Breast epithelium (tissue), 4 donors: ENCODE measurements at regions not wholly inside any gene's neighbourhood (a gene's known extent, or its start where the extent isn't known, plus 50 kb on each side); places are given as distances from the start of the nearest gene placed in this dataset.

Experiments
- DNase-seq, 2 donors: peaks; one replicate each; pipeline ENCODE4 v3.0.0-alpha.2; 2019; ENCODE audit warnings: low spot score in 2 of 2
- H3K27ac ChIP-seq, 2 donors: fragments of 200-600 bp; sonication (generic) in 1 of 2; one replicate each; pipeline ENCODE4 v1.5.1; 2016 to 2019; ENCODE audit warnings: mild to moderate bottlenecking in 1 of 2
- H3K27me3 ChIP-seq, 2 donors: fragments of 200-600 bp; sonication (generic) in 1 of 2; one replicate each; pipeline versions ENCODE4 v1.5.1 to v1.6.0; 2017 to 2019; ENCODE audit warnings: control low read depth in 1 of 2, mild to moderate bottlenecking in 1 of 2
- H3K36me3 ChIP-seq: fragments of 200-600 bp; one replicate; pipeline ENCODE4 v1.5.1; 2019
- H3K4me1 ChIP-seq, 2 donors: fragments of 200-600 bp; sonication (generic); one replicate each; pipeline ENCODE4 v1.5.1; 2016 to 2019; ENCODE audit warnings: control low read depth in 1 of 2
- H3K4me3 ChIP-seq, 3 donors: fragments of 200-600 bp; sonication (generic); 1 replicate in 2 of 3; 2 replicates in 1 of 3; pipeline ENCODE4 v1.5.1; 2016 to 2019; ENCODE audit warnings: mild to moderate bottlenecking in 3 of 3, moderate library complexity in 2 of 3
- H3K9me3 ChIP-seq, 2 donors: fragments of 200-600 bp; sonication (generic) in 1 of 2; one replicate each; pipeline ENCODE4 v1.5.1; 2016 to 2019; ENCODE audit warnings: control low read depth in 1 of 2
- CTCF ChIP-seq, 3 donors: fragments of 450-650 bp; IDR thresholded peaks; one replicate each; pipeline ENCODE4 v1.5.1; 2016 to 2017; ENCODE audit warnings: antibody characterized with exemption in 3 of 3, mild to moderate bottlenecking in 3 of 3, moderate library complexity in 3 of 3
- POLR2A ChIP-seq: fragments of 450-650 bp; IDR thresholded peaks from one replicate; pipeline ENCODE4 v1.6.1; 2016; ENCODE audit warnings: antibody characterized with exemption, mild to moderate bottlenecking, moderate library complexity
- POLR2AphosphoS5 ChIP-seq, 3 donors: sonication (generic); formaldehyde crosslinking; IDR thresholded peaks; one replicate each; pipeline ENCODE4 v1.6.1; 2017; ENCODE audit warnings: antibody characterized with exemption in 3 of 3
- intact Hi-C: fragments of 100-400 bp; cut with DNase I; formaldehyde crosslinking; loops from one replicate; pipeline ENCODE4 v1.15.1; 2023; ENCODE audit warnings: low total_unique reads

- H3K4me3 ChIP-seq, result peak overlapping the region in 1 of 3 donors; percentile 11
Measured at GRCh38 chr3:102179326-102180177, 255.3 kb upstream of the ZPLD1 start.

GRCh38 chr3:102180280-102180931 is 254.4 kb upstream of the ZPLD1 start:
- intact Hi-C loops, result no loop called here
- no peaks in the 10 kb centered on the region for H3K9me3 ChIP-seq
- no peak for DNase-seq
- TF ChIP-seq CTCF (IDR thresholded peaks at IDR 0.05) (no peak), POLR2A (no peak)
- no peaks in the 10 kb centered on the region for H3K27me3 ChIP-seq
- peak overlapping the region in 1 of 3 donors; percentile 11 for H3K4me3 ChIP-seq
- H3K27ac ChIP-seq, result peak overlapping the region; percentile 81 to 84
- peaks cover 0 to 12% of the 10 kb centered on the region in 2 donors for H3K4me1 ChIP-seq
- no peaks in the 10 kb centered on the region for H3K36me3 ChIP-seq

More at GRCh38 chr3:102179326-102180177, 255.3 kb upstream of the ZPLD1 start:
- intact Hi-C loops, result no loop called here
- TF ChIP-seq POLR2AphosphoS5 (IDR thresholded peaks at IDR 0.05) (no peak), CTCF (IDR thresholded peaks at IDR 0.05) (no peak), POLR2A (no peak)
- Histone ChIP-seq H3K4me1 (peaks cover 0 to 12% of the 10 kb centered on the region in 2 donors), H3K27me3 (no peaks in the 10 kb centered on the region), H3K36me3 (no peaks in the 10 kb centered on the region), H3K27ac (peak overlapping the region; percentile 81 to 84), H3K9me3 (no peaks in the 10 kb centered on the region)
- no peak for DNase-seq

DNA sequence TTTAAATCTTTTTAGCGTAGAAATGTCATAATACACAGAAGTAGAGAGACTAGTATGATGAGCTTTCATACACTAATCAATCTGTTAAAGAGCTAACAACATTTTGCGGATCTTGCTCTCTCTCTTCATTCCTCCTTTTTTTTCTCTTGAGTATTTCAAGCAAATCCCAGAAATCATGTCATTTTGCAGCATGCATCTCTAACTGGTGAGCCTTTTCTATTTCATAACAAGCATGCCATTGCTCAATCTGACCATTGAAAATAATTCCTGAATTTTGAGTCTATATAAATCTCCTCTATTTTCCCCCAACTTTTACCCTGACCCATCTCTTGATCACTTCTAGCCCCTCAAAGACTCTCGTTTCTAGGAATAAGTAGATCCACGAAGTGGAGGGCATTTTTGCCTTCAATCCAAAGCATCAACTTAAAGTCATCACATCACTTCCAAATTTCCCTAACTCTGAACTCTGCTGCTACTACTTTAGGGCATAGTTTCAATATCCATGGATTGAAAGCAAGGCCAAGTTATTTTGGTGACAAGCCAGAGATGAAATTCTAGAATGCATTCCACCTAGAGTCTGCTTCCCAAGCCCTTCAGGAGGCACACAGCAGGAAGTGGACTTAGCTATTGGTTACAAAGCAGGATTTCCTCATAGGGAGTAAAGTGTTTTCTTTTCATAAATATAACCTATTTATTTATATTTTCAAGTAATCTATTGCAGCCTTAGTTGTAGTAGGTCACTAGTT is 253.5 kb upstream of the ZPLD1 start:
- peak overlapping the region; percentile 81 to 84 for H3K27ac ChIP-seq
- H3K4me1 ChIP-seq, result peaks cover 0 to 12% of the 10 kb centered on the region in 2 donors
- H3K36me3 ChIP-seq, result no peaks in the 10 kb centered on the region
- TF ChIP-seq POLR2AphosphoS5 (IDR thresholded peaks at IDR 0.05), result peak in 2 of 3 donors; percentile 8 to 17
- TF ChIP-seq POLR2A, result no peak
- no peak for TF ChIP-seq CTCF (IDR thresholded peaks at IDR 0.05)
- no peaks in the 10 kb centered on the region for H3K9me3 ChIP-seq
- intact Hi-C loops, result no loop called here
- H3K27me3 ChIP-seq, result no peaks in the 10 kb centered on the region
- H3K4me3 ChIP-seq, result no peak overlapping the region
- no peak for DNase-seq

- intact Hi-C loops, result no loop called here
- peaks cover 0 to 12% of the 10 kb centered on the region in 2 donors for H3K4me1 ChIP-seq
- H3K27me3 ChIP-seq, result no peaks in the 10 kb centered on the region
- no peaks in the 10 kb centered on the region for H3K36me3 ChIP-seq
- no peaks in the 10 kb centered on the region for H3K9me3 ChIP-seq
- DNase-seq, result no peak
- peak overlapping the region; percentile 81 to 84 for H3K27ac ChIP-seq
- TF ChIP-seq CTCF (IDR thresholded peaks at IDR 0.05) (no peak), POLR2A (no peak), POLR2AphosphoS5 (IDR thresholded peaks at IDR 0.05) (no peak)
- no peak overlapping the region for H3K4me3 ChIP-seq
Measured at GRCh38 chr3:102182162-102182561, 252.7 kb upstream of the ZPLD1 start.
